ENCODE measurements at regions not wholly inside any gene's neighbourhood (a gene's known extent, or its start where the extent isn't known, plus 50 kb on each side); places are given as distances from the start of the nearest gene placed in this dataset.

- TF ChIP-seq, protein P1, sequence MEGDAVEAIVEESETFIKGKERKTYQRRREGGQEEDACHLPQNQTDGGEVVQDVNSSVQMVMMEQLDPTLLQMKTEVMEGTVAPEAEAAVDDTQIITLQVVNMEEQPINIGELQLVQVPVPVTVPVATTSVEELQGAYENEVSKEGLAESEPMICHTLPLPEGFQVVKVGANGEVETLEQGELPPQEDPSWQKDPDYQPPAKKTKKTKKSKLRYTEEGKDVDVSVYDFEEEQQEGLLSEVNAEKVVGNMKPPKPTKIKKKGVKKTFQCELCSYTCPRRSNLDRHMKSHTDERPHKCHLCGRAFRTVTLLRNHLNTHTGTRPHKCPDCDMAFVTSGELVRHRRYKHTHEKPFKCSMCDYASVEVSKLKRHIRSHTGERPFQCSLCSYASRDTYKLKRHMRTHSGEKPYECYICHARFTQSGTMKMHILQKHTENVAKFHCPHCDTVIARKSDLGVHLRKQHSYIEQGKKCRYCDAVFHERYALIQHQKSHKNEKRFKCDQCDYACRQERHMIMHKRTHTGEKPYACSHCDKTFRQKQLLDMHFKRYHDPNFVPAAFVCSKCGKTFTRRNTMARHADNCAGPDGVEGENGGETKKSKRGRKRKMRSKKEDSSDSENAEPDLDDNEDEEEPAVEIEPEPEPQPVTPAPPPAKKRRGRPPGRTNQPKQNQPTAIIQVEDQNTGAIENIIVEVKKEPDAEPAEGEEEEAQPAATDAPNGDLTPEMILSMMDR (IDR thresholded peaks at IDR 0.05): no peak
- Histone ChIP-seq H3K4me3 (no peak overlapping the region), H3K9me3 (no peaks in the 10 kb centered on the region), H3K27ac (no peak overlapping the region), H3K36me3 (no peaks in the 10 kb centered on the region), H3K4me1 (no peaks in the 10 kb centered on the region), H3K27me3 (no peaks in the 10 kb centered on the region)
- intact Hi-C loops (cut with DNase I): no loop called here
- DNase-seq (ENCODE audit: low spot score in 2 of 2): no peak
Measured at GRCh38 chr13:90545070-90545840, 802.2 kb upstream of the MIR17HG start.

DNA sequence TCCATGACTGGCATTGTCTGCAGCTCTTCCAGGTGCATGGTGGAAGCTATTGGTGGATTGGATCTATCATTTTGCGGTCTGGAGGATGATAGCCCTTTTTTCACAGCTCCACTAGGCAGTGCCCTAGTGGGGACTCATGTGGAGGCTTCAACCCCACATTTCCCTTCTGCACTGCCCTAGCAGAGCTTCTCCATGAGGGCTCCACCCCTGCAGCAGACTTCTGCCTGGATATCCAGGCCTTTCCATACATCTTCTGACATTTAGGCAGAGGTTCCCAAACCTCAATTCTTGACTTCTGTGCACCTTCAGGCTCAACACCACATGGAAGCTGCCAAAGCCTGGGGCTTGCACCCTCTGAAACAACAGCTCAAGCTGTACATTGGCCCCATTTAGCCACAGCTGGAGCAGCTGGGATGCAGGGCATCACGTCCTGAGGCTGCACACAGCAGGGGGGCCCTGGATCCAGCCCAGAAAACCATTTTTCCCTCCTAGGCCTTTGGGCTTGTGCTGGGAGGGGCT lies 800.2 kb upstream of the MIR17HG start:
- no peak overlapping the region for H3K27ac ChIP-seq
- intact Hi-C loops (cut with DNase I): no loop called here
- H3K9me3 ChIP-seq: no peaks in the 10 kb centered on the region
- DNase-seq (ENCODE audit: low spot score in 2 of 2): no peak
- no peak overlapping the region for H3K4me3 ChIP-seq
- no peaks in the 10 kb centered on the region for H3K27me3 ChIP-seq
- TF ChIP-seq, protein P1 (IDR thresholded peaks at IDR 0.05): no peak
- H3K36me3 ChIP-seq: no peaks in the 10 kb centered on the region
- H3K4me1 ChIP-seq: no peaks in the 10 kb centered on the region

DNA sequence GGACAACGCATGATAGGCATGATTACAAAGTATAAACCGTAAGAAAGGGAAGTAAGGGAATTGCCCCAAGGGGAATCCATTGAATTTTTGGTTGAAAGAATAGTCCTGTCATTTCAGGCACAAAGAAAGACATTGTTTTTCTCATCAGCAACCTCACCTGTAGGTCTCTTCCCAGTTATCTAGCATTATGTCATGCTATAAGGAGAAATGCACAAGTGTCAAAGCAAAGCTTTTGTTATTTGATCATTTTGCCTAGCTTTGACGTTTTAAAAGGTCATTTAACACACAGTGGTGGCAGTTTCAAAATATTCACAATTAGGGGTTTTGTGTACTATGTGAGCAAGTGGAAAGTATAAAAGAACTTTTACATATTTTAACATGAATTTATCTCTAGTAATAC lies 796.2 kb upstream of the MIR17HG start:
- TF ChIP-seq, protein P1 (IDR thresholded peaks at IDR 0.05): no peak
- H3K4me3 ChIP-seq: no peak overlapping the region
- H3K9me3 ChIP-seq: no peaks in the 10 kb centered on the region
- intact Hi-C loops (cut with DNase I): no loop called here
- H3K27me3 ChIP-seq: no peaks in the 10 kb centered on the region
- DNase-seq (ENCODE audit: low spot score in 2 of 2): no peak
- H3K36me3 ChIP-seq: no peaks in the 10 kb centered on the region
- no peaks in the 10 kb centered on the region for H3K4me1 ChIP-seq
- no peak overlapping the region for H3K27ac ChIP-seq

- no peak for DNase-seq (ENCODE audit: low spot score in 2 of 2)
- no peak overlapping the region for H3K4me3 ChIP-seq
- H3K9me3 ChIP-seq: no peaks in the 10 kb centered on the region
- H3K27me3 ChIP-seq: no peaks in the 10 kb centered on the region
- TF ChIP-seq, protein P1 (IDR thresholded peaks at IDR 0.05): no peak
- H3K4me1 ChIP-seq: no peaks in the 10 kb centered on the region
- intact Hi-C loops (cut with DNase I): no loop called here
- no peak overlapping the region for H3K27ac ChIP-seq
- no peaks in the 10 kb centered on the region for H3K36me3 ChIP-seq
Measured at GRCh38 chr13:90552702-90553101, 794.8 kb upstream of the MIR17HG start.

- no peak overlapping the region for H3K4me3 ChIP-seq
- no peaks in the 10 kb centered on the region for H3K4me1 ChIP-seq
- no peaks in the 10 kb centered on the region for H3K9me3 ChIP-seq
- intact Hi-C loops (cut with DNase I): no loop called here
- no peaks in the 10 kb centered on the region for H3K27me3 ChIP-seq
- TF ChIP-seq, protein P1 (IDR thresholded peaks at IDR 0.05): no peak
- DNase-seq (ENCODE audit: low spot score in 2 of 2): no peak
- no peaks in the 10 kb centered on the region for H3K36me3 ChIP-seq
- no peak overlapping the region for H3K27ac ChIP-seq
Measured at GRCh38 chr13:90553159-90553558, 794.3 kb upstream of the MIR17HG start.
